ENCODE measurements at regions not wholly inside any gene's neighbourhood (a gene's known extent, or its start where the extent isn't known, plus 50 kb on each side); places are given as distances from the start of the nearest gene placed in this dataset.
"Not testable (repeated sequence)": the region's sequence is repeated elsewhere in the genome, so short reads cannot be mapped to it uniquely, and the experiment has no call there.

DNA sequence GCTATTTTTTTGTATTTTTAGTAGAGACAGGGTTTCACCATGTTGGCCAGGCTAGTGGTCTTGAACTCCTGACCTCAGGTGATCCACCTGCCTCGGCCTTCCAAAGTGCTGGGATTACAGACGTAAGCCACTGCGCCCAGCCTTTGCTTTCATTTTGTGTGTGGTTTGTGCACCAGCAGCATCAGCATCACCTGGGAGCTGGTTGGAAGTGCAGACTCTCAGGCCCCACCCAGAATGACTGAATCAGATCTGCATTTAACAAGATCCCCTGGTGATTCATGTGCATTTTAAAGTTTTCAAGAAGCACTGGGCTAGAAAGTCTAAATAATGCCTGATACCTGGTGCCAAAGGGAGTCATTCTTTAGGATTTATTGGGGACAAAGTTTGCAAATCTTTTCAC, 73.4 kb upstream of the BNIP2 start:
- Mint-ChIP-seq H3K9me3 (no peaks in the 10 kb centered on the region), H3K36me3 (ENCODE audit: low read depth) (no peaks in the 10 kb centered on the region), H3K27ac (no peak overlapping the region), H3K27me3 (no peaks in the 10 kb centered on the region), H3K4me1 (ENCODE audit: low read depth) (no peaks in the 10 kb centered on the region), H3K4me3 (no peak overlapping the region)
- TF ChIP-seq CTCF (IDR thresholded peaks at IDR 0.05), result no peak
- no peak for ATAC-seq
- CTCF ChIA-PET, result interaction anchor here (2.6 kb wide), 1 partner anchor 10 kb away, joined by 12 read pairs; no protein-coding TSS in a partner anchor
- DNase-seq, result peak; percentile 4
- POLR2A ChIA-PET, result no interaction called here
- intact Hi-C loops (cut with micrococcal nuclease), result no loop called here

DNA sequence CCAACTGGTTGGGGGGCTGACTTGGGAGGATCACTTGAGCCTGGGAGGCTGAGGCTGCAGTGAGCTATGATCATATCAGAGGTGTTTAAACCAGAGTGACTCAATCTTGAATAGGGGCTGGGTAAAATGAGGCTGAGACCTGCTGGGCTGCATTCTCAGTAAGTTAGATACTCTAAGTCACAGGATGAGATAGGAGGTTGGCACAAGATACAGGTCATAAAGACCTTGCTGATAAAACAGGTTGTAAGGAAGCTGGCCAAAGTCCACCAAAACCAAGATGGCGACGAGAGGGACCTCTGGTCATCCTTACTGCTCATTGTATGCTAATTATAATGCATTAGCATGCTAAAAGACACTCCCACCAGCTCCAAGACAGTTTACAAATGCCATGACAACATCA, 71.1 kb upstream of the BNIP2 start:
- POLR2A ChIA-PET, result interaction anchor here (1.3 kb wide), 1 partner anchor 14 kb away, joined by 3 read pairs; no protein-coding TSS in a partner anchor
- intact Hi-C loops (cut with micrococcal nuclease); H3K4me3 Mint-ChIP-seq; ATAC-seq; H3K4me1 Mint-ChIP-seq (ENCODE audit: low read depth); H3K27me3 Mint-ChIP-seq; DNase-seq; H3K36me3 Mint-ChIP-seq (ENCODE audit: low read depth); H3K27ac Mint-ChIP-seq; H3K9me3 Mint-ChIP-seq: not testable (repeated sequence)
- CTCF ChIA-PET, result interaction anchor here (1.3 kb wide), 1 partner anchor 9 kb away, joined by 4 read pairs; no protein-coding TSS in a partner anchor

GRCh38 chr15:59751552-59752413, 62.7 kb upstream of the BNIP2 start:
- no peaks in the 10 kb centered on the region for H3K36me3 Mint-ChIP-seq (ENCODE audit: low read depth)
- DNase-seq, result no peak
- POLR2A ChIA-PET, result interaction anchor here (0.8 kb wide), 1 partner anchor 11 kb away, joined by 3 read pairs; no protein-coding TSS in a partner anchor
- intact Hi-C loops (cut with micrococcal nuclease), result loop anchor here (10.0 kb wide), 1 partner anchor 423 kb away; no protein-coding TSS in a partner anchor
- peaks cover 7% of the 10 kb centered on the region for H3K4me1 Mint-ChIP-seq (ENCODE audit: low read depth)
- CTCF ChIA-PET, result interaction anchor here (0.7 to 3.0 kb wide), 21 partner anchors 8 to 608 kb away, joined by 3 to 20 read pairs (median 4); no protein-coding TSS in a partner anchor
- H3K27ac Mint-ChIP-seq, result no peak overlapping the region
- peak; percentile 68 for TF ChIP-seq CTCF (IDR thresholded peaks at IDR 0.05)
- no peaks in the 10 kb centered on the region for H3K9me3 Mint-ChIP-seq
- H3K4me3 Mint-ChIP-seq, result no peak overlapping the region
- peaks cover 2% of the 10 kb centered on the region for H3K27me3 Mint-ChIP-seq
- ATAC-seq, result peak; percentile 91

DNA sequence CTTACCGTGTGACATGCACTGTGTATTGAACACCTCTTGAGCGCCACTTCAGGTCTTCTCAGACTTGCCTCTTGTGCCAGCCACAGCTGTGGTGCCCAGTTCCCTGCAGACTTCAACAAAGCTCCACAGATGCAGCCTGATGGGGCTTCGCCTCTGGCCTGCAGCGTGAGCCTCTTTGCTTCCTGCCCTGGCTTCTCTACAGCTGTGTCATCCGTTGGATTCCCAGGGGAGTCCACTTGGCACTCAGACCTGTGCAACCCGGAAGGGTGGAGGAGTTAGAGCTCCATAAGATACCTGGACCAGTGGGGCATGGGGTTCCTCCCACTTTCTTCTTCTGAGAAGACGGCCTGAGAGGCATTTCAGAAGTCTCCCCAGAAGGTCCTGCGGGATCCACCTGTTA, 57.7 kb upstream of the BNIP2 start:
- H3K9me3 Mint-ChIP-seq, result peaks cover 11% of the 10 kb centered on the region
- ChIA-PET CTCF (interaction anchor here (1.0 kb wide), 2 partner anchors 56 to 580 kb away, joined by 3 read pairs; no protein-coding TSS in a partner anchor), POLR2A (no interaction called here)
- no peak for TF ChIP-seq CTCF (IDR thresholded peaks at IDR 0.05)
- peaks cover 5% of the 10 kb centered on the region for H3K36me3 Mint-ChIP-seq (ENCODE audit: low read depth)
- no peak for ATAC-seq
- H3K27ac Mint-ChIP-seq, result no peak overlapping the region
- H3K27me3 Mint-ChIP-seq, result peaks cover 2% of the 10 kb centered on the region
- H3K4me3 Mint-ChIP-seq, result no peak overlapping the region
- no peak for DNase-seq
- intact Hi-C loops (cut with micrococcal nuclease), result loop anchor here (10.0 kb wide), 1 partner anchor 578 kb away; no protein-coding TSS in a partner anchor
- H3K4me1 Mint-ChIP-seq (ENCODE audit: low read depth), result peaks cover 3% of the 10 kb centered on the region

DNA sequence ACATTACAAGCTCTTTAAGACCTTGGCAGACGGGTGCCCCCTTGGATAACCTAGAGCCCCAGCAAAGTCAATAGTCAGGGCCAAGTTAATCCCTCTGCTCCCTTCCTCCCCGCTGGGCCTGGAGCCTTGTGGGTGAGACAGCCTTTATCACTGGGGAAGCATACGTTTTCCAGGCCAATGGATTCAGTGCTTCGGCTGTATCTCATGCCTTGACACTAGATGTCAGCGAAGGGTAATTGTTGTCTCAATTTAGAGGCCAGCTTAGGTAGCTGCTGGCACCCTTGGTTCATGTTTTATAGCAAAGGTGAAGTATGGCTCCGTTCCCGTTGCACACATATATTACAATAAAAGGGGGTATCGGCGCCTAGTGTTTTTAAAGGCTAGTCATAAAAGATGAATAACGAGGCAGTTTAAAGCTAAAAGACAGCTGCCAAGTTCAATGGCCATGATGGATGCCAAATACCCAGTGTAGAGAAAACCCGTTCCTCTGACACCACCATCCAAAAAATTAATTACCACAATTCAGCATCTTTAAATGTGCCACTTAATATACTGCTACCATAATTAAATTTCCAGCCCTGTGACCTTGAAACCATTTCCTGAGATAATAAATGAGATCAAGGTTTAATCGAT, 52.3 kb upstream of the BNIP2 start:
- Mint-ChIP-seq H3K4me3 (no peak overlapping the region), H3K27ac (no peak overlapping the region), H3K36me3 (ENCODE audit: low read depth) (peaks cover 5% of the 10 kb centered on the region), H3K9me3 (peaks cover 11% of the 10 kb centered on the region), H3K27me3 (no peaks in the 10 kb centered on the region), H3K4me1 (ENCODE audit: low read depth) (no peaks in the 10 kb centered on the region)
- intact Hi-C loops (cut with micrococcal nuclease), result loop anchor here (10.0 kb wide), 1 partner anchor 583 kb away; no protein-coding TSS in a partner anchor
- ChIA-PET CTCF (interaction anchor here (1.0 to 4.2 kb wide), 8 partner anchors 8 to 587 kb away, joined by 3 to 19 read pairs (median 6); no protein-coding TSS in a partner anchor), POLR2A (interaction anchor here (0.5 kb wide), 1 partner anchor 10 kb away, joined by 3 read pairs; no protein-coding TSS in a partner anchor)
- no peak for DNase-seq
- ATAC-seq, result no peak
- TF ChIP-seq CTCF (IDR thresholded peaks at IDR 0.05), result no peak
